Epithelial cell of proximal tubule (primary cell): ENCODE measurements at regions not wholly inside any gene's neighbourhood (a gene's known extent, or its start where the extent isn't known, plus 50 kb on each side); places are given as distances from the start of the nearest gene placed in this dataset.

Source experiments
- DNase-seq: peaks from one replicate; pipeline ENCODE4 v3.0.0-alpha.2; 2011; ENCODE audit warnings: low read depth
- H3K4me3 ChIP-seq: 2 replicates; pipeline ENCODE4 v1.5.1; 2011; ENCODE audit warnings: low read depth, mild to moderate bottlenecking, low read length
- CTCF ChIP-seq: conservative IDR thresholded peaks from 2 replicates; pipeline ENCODE4 v1.5.1; 2012; ENCODE audit warnings: low read depth, mild to moderate bottlenecking, low read length

- no peak overlapping the region for H3K4me3 ChIP-seq
- DNase-seq = no peak
- TF ChIP-seq CTCF = no peak
Measured at GRCh38 chr7:119197172-119197876, 972.8 kb downstream of the ANKRD7 start.

- no peak overlapping the region for H3K4me3 ChIP-seq
- peak; percentile 91 for TF ChIP-seq CTCF
- peak; percentile 7 for DNase-seq
Measured at GRCh38 chr7:119197877-119198527, 973.5 kb downstream of the ANKRD7 start.

- no peak for TF ChIP-seq CTCF
- DNase-seq = no peak
- H3K4me3 ChIP-seq = no peak overlapping the region
Measured at GRCh38 chr7:119219663-119220062, 995.2 kb downstream of the ANKRD7 start.

- no peak overlapping the region for H3K4me3 ChIP-seq
- TF ChIP-seq CTCF = no peak
- DNase-seq = no peak
Measured at GRCh38 chr7:119223930-119224329, 999.4 kb downstream of the ANKRD7 start.

GRCh38 chr7:119228482-119228881 lies 1004.0 kb downstream of the ANKRD7 start:
- DNase-seq = no peak
- TF ChIP-seq CTCF = no peak
- H3K4me3 ChIP-seq = no peak overlapping the region

GRCh38 chr7:119232091-119232490 lies 1007.6 kb downstream of the ANKRD7 start:
- H3K4me3 ChIP-seq = no peak overlapping the region
- DNase-seq = no peak
- no peak for TF ChIP-seq CTCF

GRCh38 chr7:119233015-119233414 lies 1008.5 kb downstream of the ANKRD7 start:
- no peak for DNase-seq
- TF ChIP-seq CTCF = no peak

More at GRCh38 chr7:119233015-119233414, 1008.5 kb downstream of the ANKRD7 start:
- H3K4me3 ChIP-seq = no peak overlapping the region
